ENCODE measurements at regions not wholly inside any gene's neighbourhood (a gene's known extent, or its start where the extent isn't known, plus 50 kb on each side); places are given as distances from the start of the nearest gene placed in this dataset.

DNA sequence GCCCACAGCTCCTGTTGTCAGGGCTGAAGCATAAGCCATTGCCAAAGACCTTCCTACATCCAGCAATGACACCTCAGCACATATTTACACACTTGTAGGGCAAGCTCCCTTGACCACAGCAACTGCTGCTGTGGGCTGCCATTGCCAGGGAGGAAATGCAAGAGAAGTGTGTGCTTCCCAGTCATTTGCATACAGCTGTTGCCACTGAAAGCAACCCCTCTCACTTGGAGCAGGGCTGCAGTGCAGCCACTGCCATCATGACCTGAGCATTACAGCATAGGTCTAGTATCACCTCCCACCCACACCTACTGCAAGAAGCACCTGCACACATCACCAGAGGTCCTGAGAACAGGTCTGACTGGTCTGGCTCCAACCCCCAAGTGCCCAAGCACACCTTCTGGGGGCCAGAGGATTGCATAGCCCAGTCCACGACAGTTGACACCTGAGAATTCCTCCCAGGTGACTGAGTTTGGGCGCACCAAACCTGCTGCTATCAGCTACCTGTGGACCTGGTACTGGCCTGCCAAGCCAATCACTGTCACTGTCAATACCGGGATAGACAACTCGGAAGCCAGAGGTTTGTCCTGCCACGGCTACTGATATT lies 636.5 kb upstream of the SLIT2 start:
- TF ChIP-seq, protein P1, sequence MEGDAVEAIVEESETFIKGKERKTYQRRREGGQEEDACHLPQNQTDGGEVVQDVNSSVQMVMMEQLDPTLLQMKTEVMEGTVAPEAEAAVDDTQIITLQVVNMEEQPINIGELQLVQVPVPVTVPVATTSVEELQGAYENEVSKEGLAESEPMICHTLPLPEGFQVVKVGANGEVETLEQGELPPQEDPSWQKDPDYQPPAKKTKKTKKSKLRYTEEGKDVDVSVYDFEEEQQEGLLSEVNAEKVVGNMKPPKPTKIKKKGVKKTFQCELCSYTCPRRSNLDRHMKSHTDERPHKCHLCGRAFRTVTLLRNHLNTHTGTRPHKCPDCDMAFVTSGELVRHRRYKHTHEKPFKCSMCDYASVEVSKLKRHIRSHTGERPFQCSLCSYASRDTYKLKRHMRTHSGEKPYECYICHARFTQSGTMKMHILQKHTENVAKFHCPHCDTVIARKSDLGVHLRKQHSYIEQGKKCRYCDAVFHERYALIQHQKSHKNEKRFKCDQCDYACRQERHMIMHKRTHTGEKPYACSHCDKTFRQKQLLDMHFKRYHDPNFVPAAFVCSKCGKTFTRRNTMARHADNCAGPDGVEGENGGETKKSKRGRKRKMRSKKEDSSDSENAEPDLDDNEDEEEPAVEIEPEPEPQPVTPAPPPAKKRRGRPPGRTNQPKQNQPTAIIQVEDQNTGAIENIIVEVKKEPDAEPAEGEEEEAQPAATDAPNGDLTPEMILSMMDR (IDR thresholded peaks at IDR 0.05; ENCODE audit: control extremely low read depth, extremely low read depth, low read depth, missing control alignments), result no peak
- CTCF ChIA-PET, result interaction anchor here (1.4 kb wide), 2 partner anchors 9 to 16 kb away, joined by 4 read pairs; no protein-coding TSS in a partner anchor
- POLR2A ChIA-PET, result no interaction called here
- DNase-seq (ENCODE audit: extremely low spot score), result no peak

DNA sequence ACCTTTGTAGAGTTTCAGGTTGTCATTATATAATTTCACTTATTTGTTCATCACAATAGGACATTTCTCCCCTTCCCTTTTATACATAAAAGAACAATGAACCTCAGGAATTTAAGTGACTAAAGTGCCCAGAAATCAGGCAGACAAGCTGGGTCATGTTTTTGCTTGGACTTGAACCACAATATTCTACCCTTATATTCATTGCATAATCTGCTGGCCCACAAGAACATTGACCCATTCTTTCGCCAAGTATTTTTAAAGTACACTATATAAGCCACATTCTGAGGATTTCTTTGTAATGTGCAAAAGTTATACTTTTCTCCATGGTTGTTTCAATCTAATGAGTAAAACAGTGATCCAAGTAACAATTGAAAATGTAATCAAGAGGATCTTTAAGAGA lies 637.5 kb upstream of the SLIT2 start:
- CTCF ChIA-PET, result interaction anchor here (1.4 kb wide), 1 partner anchor 8 kb away, joined by 4 read pairs; no protein-coding TSS in a partner anchor
- POLR2A ChIA-PET, result no interaction called here
- DNase-seq (ENCODE audit: extremely low spot score), result no peak
- TF ChIP-seq, protein P1 (IDR thresholded peaks at IDR 0.05; ENCODE audit: control extremely low read depth, extremely low read depth, low read depth, missing control alignments), result no peak

DNA sequence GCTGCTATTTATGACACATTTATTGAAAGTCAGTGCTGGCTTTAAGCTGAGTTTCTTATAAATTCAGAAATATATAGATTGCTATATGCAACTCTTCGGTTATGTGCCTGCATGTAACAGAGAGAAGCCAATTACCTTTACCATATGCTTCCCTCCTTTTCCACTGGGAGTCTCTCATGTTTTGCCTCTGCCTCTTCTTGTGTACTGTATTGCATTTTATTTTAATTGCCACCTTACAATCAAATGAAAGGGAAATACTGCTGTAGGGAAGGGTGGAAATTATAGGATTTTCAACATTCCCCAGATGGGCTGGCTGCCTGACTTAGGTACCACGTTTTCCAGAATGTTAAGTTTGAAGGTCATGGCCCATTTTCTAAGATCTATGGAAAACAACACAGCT lies 655.4 kb upstream of the SLIT2 start:
- CTCF ChIA-PET, result no interaction called here
- DNase-seq (ENCODE audit: extremely low spot score), result no peak
- POLR2A ChIA-PET, result no interaction called here
- TF ChIP-seq, protein P1 (IDR thresholded peaks at IDR 0.05; ENCODE audit: control extremely low read depth, extremely low read depth, low read depth, missing control alignments), result no peak

GRCh38 chr4:19592391-19592790 lies 659.3 kb upstream of the SLIT2 start:
- ChIA-PET CTCF (no interaction called here), POLR2A (no interaction called here)
- TF ChIP-seq, protein P1 (IDR thresholded peaks at IDR 0.05; ENCODE audit: control extremely low read depth, extremely low read depth, low read depth, missing control alignments), result no peak
- no peak for DNase-seq (ENCODE audit: extremely low spot score)

GRCh38 chr4:19583827-19584569 lies 667.7 kb upstream of the SLIT2 start:
- POLR2A ChIA-PET, result no interaction called here
- CTCF ChIA-PET, result no interaction called here
- TF ChIP-seq, protein P1 (IDR thresholded peaks at IDR 0.05; ENCODE audit: control extremely low read depth, extremely low read depth, low read depth, missing control alignments), result no peak
- no peak for DNase-seq (ENCODE audit: extremely low spot score)

- no peak for DNase-seq (ENCODE audit: extremely low spot score)
- POLR2A ChIA-PET, result no interaction called here
- TF ChIP-seq, protein P1 (IDR thresholded peaks at IDR 0.05; ENCODE audit: control extremely low read depth, extremely low read depth, low read depth, missing control alignments), result no peak
- CTCF ChIA-PET, result no interaction called here
Measured at GRCh38 chr4:19580095-19580494, 671.6 kb upstream of the SLIT2 start.

All from GM10248 (cell line).